GM19468 (cell line): ENCODE measurements at regions not wholly inside any gene's neighbourhood (a gene's known extent, or its start where the extent isn't known, plus 50 kb on each side); places are given as distances from the start of the nearest gene placed in this dataset.
"Not testable (repeated sequence)": the region's sequence is repeated elsewhere in the genome, so short reads cannot be mapped to it uniquely, and the experiment has no call there.

Source experiments
- ATAC-seq: cut with Tn5 transposase; IDR thresholded peaks from one replicate; pipeline ENCODE4 v1.9.1; 2021; ENCODE audit warnings: mild to moderate bottlenecking, moderate library complexity, moderate number of reproducible peaks; ENCODE audit not compliant: unreplicated experiment; ENCODE audit errors: extremely low read depth

DNA sequence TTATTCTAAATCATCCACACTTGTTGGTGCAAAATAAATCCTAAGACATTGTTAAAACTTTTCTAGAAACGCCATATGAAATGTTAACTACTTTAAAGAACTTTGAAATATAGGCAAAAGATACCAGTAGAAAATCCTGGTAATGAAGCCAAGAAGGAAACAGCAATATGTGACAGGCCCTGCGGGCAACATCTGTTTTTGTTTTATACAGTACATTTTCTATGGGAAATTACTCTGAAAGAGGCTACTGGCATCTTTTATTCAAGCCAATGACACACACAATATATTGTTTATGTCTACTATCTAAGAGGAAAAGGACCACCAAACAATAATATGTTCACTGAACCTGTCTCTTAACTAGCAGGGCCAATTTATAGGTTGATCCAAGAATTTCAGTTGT, 829.7 kb downstream of the PCDH17 start:
- no peak for ATAC-seq

DNA sequence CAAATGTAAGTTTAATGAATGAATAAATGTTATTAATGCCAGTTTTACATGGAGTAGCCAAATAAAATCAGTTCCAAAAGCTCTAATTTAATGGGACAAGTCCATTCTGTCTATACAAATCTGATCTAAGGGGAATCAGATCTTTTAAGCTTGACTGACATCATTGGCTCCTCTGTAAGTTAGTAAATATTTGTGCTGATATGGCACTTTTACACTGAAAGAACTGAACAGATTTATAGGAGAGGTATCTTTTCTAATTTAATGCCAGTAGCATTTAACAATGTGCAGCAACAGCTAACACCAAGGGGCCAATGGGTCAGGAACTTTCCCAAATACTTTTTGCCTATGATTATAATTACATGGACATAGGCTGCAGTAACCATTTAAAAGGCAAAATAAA, 832.3 kb downstream of the PCDH17 start:
- no peak for ATAC-seq

DNA sequence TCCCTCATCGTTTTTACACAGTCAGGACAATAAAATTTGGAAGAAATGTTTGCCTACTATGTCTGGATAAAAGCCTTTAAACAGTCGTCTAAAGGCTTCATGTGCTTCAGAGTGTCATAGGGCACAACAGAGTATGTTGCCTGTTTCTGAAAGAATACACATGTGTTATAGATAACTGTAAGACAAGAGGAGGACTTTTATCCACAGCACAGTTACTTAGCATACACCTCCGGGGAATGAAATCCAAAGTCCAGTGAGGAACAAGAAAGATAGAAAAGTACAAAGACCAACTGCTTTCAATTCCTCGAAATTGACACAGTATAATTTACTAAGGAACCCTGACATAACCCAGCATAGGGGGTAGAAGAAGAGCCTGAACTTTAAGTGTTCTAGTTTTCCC, 835.6 kb downstream of the PCDH17 start:
- ATAC-seq, result no peak

DNA sequence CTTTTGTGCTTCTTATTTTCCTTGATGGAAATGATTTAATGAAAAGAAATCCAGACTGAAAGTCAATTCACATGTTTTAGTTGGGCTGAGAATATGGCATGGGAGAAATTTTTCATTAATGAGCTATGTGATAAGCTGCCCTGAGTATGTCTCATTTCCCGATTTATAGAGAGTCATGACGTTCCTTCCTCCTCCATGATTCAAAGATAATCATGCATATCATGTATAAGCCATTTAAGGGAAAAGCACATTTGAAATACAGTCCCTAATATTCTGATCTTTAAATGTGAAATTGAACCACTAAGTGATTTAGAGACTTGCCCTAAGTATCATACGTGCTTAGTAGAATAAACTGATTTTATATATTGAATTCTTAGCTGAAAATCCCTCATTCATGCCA, 840.9 kb downstream of the PCDH17 start:
- no peak for ATAC-seq

DNA sequence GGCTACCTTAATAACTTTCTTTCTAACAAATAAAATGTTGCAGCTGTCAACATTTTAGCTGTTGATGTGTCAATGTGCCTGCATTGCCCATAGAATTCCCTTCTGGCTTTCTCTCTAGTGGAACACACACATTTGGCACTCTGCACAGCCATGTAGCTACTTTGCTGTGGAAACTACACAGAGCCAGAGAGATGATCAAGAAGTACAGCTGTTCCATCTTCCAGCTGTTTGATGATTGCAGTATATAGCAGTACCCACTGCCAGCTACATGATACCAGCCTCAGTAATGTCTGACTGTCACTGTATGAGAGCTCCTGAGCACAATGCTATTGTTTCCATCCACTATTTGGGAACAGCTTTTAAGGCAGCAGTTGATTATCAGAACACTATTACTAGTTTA, 843.0 kb downstream of the PCDH17 start:
- no peak for ATAC-seq

DNA sequence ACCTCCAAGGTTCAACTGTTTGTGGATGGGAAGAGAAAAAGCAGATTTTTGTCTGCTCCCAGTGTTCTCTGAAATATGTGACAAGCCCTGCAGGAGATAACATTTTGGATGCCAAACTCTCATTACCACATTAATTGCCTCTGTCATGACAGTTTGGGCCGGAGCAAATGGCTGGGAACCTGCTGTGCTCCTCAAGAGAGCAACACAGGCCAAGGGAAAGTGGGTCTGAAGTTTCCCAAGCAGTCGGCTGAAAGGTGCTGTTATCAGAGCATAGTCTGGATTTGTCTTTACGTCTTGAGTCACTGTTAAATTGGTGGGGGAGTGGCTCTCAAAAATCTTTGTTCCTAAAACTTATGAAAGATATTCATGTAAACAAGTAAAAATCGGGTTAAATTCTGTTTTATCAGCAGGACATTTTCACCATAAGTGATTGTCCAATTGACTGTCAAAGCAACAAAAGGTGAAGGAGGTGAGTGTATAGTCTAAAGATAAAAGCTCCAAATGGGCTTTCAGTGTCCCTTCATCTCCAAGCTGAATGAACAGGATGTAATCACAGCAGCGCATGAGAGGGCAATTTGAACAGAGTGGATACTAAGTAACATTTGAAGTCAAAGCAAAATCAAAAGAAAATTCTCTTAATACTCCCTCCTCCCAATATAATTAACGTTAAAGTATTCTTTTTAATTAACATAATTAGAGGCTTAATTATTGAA, 844.8 kb downstream of the PCDH17 start:
- ATAC-seq, result no peak

DNA sequence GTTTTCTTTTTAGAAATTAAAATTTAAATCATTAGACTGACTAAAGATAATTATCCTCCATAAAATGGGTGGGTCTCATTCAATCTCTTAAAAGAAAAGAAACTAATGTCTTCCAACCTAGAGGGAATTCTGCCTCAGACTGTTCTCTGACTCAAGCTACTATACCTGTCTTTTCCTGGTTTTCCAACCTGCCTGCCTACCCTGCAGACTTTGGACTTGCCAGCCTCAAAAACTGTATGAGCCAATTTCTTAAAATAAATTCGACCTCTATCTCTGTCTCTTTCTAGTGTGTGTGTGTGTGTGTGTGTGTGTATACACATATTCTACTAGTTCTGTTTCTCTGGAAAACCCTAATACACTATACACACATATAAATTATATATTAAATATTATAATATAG, 847.3 kb downstream of the PCDH17 start:
- ATAC-seq, result no peak

DNA sequence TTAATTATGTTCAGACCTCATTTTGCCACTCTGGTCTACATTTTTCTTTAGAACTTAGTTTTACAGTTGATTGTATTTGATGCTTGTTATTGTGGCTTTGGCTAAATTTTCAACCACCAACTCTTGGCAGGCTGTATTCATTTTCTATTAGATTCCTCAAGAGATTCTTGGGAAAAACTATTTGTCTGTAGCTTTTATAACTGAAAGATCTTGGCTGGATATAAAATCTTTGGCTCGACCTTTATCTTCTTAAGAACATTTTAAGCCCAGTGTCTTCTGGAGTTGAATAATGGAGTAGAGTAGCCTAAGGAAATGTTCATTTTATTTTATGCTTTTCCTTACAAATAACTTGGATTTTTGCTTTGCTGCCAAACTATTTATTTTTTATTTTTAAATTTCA, 848.5 kb downstream of the PCDH17 start:
- ATAC-seq, result no peak

DNA sequence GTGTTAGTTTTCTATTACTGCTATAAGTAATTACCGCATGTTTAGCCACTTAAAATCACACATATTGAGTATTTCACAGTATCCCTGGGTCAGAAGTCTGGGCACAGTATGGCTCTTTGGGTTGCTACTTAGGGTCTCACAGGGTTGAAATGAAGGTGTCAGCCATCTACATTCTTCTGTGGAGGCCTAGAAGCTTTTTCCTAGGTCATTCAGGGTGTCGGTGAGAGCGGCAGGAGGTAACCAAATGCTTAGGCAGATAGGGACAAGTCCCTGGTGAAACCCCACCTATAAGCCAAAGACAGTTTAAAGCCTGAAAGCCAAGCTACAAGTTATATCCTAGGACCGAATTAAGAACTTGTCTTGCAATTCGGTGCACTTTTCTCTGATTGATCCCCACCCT, 856.7 kb downstream of the PCDH17 start:
- ATAC-seq, result no peak

DNA sequence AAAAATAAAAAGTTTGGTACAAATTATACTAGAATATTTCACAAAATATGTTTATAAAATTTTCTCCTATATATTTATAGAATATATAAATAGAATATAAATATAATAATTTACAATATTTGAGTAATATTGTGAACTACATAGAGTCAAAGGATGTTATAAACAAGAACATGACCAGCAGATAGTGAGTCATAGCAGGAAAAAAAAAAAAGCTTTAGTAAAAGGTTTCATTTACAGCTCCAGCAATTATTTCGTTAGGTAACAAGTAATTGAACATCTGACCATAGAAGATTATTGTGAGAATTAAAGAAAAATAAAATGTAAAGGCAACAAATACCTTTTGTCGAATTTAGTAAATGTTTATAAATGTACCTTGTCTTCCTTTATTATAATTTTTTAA, 864.1 kb downstream of the PCDH17 start:
- ATAC-seq, result no peak

DNA sequence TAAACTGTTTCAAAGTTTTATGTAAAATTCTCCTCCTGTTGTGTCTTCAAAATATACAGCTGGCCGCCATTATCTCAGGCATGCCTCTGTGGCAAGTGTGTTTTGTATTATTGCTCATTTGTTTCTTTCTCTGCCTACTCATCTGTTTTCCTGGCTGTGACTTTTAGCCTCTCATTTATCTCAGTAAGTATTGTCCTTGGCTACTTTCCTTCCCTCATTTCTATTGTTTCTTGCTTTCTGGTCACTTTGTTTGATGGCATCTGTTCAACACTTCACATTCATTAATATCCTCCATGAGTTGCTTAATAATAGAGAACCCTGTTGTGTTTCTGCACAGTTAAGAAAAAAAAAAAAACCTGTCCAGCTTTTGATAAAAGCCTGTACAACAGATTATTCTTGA, 869.4 kb downstream of the PCDH17 start:
- no peak for ATAC-seq

DNA sequence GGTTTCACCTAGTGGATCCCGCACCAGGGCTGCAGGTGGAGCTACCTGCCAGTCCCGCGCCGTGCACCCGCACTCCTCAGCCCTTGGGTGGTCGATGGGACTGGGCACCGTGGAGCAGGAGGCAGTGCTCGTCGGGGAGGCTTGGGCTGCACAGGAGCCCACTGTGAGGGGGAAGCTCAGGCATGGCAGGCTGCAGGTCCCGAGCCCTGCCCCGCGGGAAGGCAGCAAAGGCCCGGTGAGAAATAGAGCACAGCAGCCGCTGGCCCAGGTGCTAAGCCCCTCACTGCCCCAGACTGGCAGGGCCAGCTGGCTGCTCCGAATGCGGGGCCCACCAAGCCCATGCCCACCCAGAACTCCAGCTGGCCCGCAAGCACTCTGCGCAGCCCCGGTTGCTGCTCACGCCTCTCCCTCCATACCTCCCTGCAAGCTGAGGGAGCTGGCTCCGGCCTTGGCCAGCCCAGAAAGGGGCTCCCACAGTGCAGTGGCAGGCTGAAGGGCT, 872.7 kb downstream of the PCDH17 start:
- not testable (repeated sequence) for ATAC-seq

DNA sequence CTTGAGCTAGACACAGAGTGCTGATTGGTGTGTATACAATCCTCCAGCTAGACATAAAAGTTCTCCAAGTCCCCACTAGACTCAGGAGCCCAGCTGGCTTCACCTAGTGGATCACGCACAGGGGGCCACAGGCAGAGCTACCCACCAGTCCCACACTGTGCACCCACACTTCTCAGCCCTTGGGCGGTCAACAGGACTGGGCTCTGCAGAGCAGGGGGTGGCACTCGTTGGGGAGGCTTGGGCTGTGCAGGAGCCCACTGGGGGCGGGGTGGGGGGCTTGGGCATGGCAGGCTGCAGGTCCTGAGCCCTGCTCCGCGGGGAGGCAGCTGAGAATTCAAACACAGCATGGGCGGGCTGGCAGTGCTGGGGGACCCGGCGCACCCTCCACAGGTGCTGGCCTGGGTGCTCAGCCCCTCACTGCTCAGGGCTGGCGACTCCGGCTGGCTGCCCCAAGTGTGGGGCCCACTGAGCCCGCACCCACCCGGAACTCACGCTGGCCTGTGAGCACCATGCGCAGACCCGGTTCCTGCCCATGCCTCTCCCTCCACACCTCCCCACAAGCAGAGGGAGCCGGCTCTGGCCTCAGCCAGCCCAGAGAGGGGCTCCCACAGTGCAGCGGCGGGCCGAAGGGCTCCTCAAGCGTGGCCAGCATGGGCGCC, 873.8 kb downstream of the PCDH17 start:
- ATAC-seq, result not testable (repeated sequence)

DNA sequence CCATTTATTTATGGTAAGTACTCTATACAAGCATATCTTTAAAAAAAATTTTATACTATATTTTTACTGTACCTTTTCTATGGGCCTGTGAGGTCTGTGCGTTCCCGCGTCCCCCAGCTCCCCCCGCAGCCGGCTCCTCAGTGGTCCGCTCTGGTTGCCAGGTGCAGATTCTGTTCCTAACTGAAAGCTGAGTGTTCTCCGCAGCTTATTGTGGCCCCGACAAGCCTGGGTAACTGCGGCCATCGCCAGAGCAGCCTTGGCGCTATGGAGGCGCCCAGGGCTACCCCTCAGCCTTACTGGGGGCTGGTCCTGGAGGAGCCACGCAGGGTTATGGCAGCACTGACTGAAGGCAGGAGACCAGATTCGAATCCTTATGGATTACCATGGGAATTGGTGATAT, 896.8 kb downstream of the PCDH17 start:
- no peak for ATAC-seq

DNA sequence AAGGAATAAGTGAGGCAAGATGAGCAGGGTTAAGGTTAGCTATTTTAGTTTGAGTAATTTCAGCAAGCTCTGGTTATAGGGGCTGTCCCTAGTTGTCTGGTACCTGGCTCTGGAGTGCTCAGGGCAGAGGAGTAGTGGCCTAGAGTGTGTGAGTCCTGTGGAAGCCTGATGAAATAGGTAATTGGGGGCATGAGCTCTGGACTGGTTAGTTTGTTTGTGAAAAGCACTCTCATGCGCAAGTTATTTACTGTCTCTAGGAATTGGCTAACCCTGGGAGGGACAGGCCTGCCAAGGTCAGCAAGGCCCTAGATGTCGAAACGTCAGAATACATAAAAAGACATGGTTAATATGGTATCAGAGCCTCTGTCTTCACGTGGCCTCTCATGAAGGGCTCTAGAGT, 900.1 kb downstream of the PCDH17 start:
- ATAC-seq, result no peak

DNA sequence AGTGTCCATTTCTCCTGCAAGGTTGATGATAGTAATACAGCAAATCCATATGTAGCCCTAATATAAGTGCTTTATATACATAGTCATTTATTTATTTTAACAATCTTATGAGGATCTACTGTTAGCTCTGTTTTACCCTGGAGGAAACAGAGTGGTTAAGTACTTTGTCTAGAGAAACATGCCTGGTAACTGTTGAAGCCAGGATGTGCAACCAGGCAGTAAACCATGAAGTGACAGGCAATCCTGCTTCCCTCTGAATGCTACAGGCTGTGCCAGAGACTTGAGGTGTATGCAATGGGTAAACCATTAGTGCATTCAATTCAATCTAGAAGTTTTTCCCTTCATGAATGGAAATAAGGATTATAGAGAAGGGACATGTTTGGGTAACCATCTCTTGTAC, 911.0 kb downstream of the PCDH17 start:
- no peak for ATAC-seq

DNA sequence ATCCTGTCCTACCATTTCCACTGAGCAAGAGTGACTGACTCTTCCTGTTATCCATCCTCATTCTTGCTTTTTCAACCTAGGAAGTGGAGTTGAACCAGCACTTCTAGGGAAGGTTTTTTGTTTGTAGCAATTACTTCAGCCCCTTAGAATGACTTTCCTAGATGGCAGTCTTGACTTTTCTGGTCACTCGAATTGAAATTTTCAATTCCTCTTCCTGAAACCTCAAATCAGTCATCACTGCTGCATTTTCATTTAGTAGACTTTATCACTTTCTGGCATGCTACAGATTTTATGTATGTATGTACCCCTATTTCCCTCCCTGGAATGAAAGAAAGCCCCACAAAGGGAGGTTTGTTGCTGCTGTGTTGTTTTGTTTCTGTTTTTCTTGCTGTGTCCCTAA, 915.9 kb downstream of the PCDH17 start:
- ATAC-seq, result no peak

DNA sequence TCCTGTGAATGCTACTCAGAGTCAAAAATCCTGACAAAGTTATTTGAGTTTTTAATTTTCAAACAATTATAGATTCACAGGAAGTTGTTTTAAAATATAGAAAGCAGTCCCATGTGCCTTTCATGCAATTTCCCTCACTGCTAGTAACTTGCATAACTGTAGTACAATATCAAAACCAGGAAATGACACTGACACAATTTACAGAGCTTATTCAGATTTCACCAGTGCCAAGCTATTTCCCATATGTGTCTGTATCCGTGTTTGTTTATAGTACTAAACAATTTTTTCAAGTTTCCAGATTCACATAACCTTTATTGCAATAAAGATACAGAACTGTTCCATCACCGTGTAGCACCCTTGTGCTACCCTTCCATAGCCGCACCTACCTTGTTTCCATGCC, 934.6 kb downstream of the PCDH17 start:
- no peak for ATAC-seq

DNA sequence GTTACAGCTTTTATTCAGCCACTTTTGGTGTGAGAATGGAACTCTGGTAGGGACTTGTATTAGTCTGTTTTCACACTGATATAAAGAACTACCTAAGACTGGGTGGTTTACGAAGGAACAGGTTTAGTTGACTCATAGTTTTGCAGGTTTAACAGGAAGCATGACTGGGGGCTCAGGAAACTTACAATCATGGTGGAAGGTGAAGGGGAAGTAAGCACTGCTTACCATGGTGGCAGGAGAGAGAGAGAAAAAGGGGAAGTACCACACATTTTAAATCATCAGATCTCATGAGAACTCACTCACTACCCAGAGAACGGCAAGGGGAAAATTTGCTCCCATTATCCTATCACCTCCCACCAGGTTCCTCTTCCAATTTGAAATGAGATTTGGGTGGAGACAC, 942.2 kb downstream of the PCDH17 start:
- no peak for ATAC-seq

DNA sequence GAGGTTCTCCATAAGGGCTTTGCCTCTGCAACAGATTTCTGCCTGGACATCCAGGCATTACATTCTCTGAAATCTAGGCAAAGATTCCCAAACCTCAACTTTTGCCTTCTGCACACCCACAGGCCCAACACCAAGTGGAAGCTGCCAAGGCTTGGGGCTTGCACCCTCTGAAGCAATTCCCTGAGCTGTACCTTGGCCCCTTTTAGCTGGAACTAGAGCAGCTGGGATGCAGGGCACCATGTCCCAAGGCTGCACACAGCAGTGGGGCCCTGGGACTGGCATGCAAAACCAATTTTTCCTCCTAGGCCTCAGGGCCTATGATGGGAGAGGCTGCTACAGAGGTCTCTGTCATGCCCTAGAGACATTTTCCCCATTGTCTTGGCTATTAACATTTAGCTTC, 943.2 kb downstream of the PCDH17 start:
- no peak for ATAC-seq

DNA sequence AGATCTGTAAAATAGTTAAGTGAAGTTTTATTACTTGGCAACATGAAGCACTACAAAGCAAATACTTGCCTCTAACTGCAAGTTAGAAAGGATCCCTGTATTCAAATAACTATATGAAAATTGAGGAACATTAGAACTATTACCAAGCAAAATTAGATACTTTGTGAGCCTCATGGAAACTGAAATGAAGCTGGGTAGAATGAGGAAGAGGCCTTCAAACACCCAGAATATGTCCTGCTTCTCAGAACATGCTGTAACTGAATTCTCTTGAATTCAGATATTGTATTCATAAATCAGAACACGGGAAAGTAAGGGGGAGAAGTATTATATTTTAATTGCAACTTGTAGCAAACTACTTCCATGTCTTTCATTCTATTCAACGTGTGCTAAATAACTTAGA, 947.9 kb downstream of the PCDH17 start:
- no peak for ATAC-seq

DNA sequence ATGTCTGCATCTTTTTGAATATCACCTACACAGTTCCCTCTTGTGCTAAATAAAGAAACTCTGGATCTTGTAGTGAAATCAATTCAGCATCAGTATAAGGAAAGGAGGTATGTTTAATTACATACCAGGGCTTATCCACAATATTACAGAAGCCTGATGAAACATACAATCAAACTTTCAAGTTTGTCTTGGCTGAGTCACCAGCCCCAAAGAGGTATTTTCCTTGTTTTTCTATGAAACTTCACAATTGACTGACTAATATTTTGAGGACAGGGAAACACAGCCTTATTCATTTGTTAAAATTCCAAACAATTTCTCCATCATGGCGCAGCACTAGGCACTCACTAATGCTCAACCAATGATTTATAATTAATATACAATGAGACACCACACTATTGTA, 952.4 kb downstream of the PCDH17 start:
- ATAC-seq, result no peak
